NCI-H2171 (cell line): ENCODE measurements at regions not wholly inside any gene's neighbourhood (a gene's known extent, or its start where the extent isn't known, plus 50 kb on each side); places are given as distances from the start of the nearest gene placed in this dataset.
A peak's percentile ranks its signal among the peaks of the same experiment; 100 is the strongest.

Source experiments
- DNase-seq: peaks from one replicate; lab custom pipeline; 2025; lab: John Stamatoyannopoulos, UW

DNA sequence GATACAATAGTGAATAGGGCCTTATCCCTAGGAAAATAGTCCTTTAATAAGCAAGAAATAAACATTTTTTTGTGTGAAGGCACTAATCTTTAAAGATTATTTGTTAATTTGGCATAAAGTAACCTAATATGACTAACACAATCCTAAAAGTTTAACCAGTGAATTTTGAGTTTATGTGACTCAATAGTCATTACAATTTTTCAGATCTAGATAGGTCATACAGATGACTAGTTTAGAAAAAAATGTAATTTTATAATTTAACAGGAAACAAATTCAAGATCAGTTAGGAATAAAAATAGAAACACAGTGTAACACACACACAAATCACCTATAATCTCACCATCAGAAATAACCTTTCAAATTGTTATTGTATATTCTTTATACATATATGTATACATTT, 620.7 kb upstream of the ALCAM start:
- DNase-seq: no peak

DNA sequence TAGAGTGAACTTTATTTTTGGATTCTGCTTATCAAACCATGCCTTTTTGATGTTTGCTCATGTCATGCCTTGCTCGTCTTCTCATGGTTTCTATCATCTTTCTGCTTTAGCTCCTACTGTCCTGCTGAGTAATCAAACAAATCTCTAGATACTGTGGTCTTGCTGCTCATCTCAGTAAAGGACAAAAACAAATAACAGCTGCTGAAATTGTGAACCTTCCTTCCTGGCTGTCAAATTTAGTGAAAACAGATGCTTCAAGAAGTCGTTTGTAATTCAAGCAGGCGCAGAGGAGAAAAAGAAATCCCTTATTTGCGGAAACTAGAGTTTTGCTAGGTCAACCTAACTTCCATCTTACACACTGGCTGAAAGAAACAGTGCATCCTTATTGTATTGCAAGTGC, 616.1 kb upstream of the ALCAM start:
- DNase-seq: no peak

DNA sequence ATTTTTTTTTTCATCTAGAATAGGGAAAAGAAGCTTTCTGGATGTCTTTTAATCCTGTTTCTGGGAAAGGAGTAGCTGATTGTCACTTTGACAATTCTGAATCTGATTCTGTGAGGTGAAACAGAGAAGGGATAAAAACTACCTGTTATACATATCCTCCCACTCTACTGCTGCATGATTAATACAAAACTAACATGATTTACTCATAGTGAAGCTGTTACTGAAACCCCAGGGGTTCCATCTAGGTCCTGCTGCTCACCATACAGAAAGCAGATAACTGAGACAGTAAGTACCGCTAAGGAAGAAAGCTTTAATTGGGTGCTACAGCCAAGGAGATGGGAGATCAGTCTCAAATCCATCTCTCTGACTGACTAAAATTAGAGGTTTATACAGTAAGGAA, 610.9 kb upstream of the ALCAM start:
- no peak for DNase-seq

DNA sequence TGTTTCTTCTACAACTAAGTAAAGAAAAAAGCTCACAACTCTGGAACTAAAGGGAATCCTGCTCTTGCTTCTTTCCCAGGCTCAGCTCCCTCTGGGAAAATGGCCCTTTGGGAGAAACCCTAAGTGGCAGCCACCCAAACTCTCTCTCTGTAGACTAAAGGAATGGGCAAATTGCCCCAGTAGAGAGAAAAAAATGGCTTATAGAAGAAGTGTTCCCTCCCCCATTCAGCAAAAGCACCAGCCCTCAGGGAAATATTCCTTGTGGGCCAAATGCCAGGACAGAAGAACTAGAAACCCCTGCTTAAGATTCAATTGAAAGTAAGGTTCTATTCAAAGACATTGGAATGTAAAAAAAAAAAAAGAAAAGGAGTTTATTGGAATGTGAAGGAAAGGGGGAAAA, 603.7 kb upstream of the ALCAM start:
- DNase-seq: no peak

DNA sequence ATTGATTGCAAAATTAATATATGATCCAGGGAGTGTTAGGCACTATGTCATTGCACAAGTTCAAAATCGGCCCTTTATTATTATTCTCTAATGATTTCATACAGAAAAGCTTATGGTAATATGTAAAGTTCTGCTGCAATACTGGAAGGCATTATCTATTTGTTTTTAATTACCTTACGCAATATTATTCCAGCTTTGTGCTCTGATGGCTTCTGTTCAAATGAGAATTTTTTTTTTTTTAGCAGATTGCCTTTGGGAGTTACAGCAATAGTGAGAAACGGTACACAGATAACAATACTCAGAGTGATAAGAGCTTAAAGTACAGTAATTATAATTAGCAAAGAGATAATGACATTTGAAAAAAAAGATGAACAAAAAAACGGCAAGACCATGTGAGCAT, 602.2 kb upstream of the ALCAM start:
- DNase-seq: no peak

DNA sequence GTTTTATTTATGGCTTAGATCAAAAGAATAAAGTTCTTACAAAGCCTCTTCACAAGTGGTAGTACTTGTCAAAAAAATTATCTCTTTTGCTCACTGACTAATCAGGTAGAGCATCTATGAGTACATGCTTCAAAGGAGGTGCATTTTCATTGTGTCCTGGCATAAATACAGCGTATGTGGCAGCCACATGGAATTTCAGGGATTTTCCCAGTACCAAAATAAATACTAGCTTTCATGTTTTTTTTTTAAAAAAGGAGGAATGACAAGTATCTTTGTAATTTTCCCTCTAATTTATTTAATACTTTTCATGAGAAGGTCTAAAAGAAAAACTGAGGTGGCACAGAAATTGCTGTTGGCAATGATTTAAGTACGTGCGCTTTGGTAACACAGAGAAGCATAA, 597.8 kb upstream of the ALCAM start:
- no peak for DNase-seq

DNA sequence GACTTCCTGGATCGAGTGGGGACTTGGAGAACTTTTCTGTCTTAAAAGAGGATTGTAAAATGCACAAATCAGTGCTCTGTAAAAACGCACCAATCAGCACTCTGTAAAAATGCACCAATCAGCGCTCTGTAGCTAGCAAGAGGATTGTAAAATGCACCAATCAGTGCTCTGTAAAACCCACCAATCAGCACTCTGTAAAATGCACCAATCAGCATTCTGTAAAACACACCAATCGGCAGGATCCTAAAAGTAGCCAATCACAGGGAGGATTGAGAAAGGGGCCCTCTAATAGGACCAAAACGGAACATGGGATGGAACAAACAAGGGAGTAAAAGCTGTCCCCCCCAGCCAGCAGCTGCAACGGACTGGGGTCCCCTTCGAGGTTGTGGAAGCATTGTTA, 587.4 kb upstream of the ALCAM start:
- no peak for DNase-seq

DNA sequence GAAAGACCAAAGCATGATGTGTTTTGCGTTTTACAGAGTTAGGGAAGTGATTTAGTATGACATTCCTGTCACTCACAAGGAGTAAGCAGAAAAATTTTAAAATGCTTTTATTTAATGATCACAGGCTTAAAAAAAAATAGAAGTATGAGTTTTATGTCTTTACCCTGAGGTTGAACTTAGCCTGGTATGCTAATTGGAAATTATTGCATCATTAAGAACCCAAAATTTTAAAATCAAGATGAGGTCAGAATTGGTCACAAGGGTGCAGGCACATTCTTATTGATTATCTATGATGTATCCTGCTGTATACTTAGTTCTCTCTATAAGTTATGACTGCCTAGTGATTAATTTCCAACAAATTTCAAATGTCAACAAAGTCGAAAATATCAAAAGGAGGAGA, 585.6 kb upstream of the ALCAM start:
- DNase-seq: no peak

DNA sequence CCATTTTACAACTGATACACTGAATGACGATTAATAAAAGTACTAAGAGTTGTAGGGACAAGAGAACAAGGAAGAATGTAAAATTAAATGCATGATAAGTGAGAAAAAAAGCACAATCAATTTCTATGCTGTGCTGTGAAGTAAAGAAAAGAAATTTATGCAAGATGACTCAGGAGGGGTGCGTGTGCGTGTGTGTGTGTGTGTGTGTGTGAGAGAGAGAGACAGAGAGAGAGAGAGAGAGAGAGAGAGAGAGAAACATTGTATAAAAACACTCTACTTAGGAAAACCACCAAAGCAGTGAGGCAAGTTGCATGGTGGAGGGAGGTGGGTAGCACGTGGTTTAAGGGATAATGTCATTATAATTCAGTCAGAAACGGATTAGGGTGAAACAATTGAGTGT, 580.8 kb upstream of the ALCAM start:
- DNase-seq: no peak

DNA sequence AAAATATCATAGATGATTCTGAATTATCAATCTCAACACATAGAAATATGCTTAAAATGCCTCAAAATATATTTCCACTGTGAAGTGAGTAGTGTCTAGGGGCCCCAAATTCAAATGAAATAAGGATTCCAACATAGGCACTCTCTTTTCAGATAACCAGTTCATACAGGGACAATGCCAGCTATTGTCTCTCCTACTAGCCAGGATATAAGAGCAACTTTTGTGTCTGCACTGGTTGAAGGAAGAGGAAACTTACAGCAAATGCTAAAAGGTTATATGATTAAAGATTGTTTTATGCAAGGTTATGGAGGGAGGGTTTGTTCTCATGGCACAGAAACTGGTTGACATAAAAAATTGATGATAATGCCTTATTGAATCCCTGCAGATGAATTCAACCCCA, 579.4 kb upstream of the ALCAM start:
- DNase-seq: no peak

DNA sequence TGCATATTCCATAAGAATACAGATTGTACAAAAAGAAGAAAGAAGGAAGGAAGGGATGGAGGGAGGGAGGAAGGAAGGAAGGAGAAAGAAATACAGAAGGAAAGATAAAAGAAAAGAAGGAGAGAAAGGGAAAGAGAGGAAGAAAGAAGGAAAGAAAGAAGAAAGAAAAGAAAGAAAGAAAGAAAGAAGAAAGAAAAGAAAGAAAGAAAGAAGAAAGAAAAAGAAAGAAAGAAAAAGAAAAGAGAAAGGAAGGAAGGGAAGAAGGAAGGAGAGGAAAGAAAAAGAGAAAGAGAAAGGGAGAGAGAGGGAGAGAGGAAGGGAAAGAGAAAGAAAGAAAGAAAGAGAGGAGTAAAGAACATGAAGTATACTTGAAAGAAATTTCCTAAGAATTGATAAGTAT, 577.9 kb upstream of the ALCAM start:
- DNase-seq: no peak

DNA sequence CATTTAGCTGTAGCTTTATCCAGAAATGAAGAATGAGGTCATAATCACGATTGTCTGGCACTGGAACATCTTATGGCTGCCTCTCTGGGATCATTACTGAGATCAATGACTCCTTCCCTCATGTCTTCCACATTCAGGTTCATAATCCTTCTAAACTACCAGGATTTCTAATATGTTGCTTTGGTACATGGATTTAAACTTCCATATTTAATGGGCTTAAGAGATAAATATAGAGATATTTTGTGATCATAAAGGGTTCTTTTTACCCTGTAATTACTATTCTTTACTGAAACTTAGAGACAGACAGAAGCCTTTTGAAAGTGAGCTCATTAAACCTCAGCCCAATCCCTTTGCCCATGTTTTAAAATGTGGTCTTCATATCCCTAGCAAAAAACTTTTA, 575.4 kb upstream of the ALCAM start:
- DNase-seq: no peak

DNA sequence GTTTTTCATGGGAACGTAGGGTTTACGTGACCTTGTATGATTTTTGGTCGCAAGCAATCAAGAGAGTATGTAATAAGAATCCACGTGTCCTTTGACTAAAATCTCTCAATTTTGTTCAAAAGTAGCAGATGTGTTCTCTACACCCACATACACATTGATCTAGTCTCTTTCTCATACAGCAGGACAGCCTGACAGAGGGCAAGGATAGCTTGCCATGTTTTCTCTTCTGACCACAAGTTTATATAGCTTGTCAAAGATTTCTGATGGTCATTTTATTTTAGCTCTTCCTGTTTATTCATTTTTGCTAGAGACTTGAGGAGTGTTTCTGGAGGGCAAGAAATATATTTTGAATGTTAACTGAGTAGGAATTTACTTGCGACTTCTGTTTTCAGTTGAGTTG, 570.2 kb upstream of the ALCAM start:
- no peak for DNase-seq

DNA sequence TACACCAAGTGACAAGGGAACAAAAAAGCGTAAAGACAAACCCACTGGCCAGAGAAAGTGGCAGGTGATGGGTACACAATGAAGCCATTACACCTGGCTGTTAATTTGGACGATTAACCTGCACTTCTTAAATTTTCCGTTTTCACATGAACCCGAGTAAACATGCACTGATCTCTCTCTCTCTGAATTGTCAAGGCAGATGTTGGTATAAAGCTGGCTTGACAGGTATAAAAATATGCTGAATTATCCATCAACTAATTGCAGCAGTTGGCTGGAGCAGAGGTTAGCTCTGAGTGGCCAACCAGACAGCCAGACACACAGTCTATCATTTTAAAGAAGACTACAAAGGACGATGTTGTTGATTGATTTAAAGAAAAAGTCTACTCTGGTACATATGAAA, 561.7 kb upstream of the ALCAM start:
- no peak for DNase-seq

DNA sequence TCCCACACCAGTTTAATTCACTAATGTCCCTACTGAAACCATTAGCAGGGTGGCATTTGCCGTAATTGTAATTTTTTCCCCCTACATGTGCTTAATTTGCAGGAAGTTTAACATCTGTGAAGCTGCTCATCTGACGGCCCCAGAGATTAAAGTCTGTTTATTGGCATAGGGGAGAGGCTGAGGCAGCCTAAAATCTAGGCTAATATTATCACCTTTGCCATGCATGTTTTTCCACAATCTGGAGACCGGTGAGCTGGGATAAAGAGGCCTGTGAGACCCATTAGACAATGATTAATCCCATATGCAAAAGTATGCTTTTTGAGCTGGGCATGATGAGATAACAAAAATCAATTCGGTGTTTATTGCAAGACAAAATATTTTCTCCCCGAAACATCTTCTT, 561.2 kb upstream of the ALCAM start:
- peak; percentile 17 for DNase-seq

DNA sequence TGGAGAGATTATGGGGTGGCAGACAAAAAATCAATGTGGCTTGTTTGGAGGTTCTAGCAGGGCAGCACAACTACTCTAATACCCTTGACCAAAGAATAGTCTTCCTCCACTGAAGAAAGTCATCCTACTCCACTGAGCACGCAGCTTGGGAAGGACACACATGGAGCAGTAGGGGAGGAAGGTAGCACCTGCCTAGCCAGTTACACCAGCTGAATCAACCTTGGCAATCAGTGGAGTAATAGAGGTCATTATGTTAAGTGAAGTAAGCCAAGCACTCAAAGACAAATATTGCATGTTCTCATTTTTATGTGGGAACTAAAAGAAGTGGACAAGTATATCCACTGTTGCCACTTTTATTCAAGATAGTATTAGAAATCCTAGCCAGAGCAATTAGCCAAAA, 555.8 kb upstream of the ALCAM start:
- no peak for DNase-seq

DNA sequence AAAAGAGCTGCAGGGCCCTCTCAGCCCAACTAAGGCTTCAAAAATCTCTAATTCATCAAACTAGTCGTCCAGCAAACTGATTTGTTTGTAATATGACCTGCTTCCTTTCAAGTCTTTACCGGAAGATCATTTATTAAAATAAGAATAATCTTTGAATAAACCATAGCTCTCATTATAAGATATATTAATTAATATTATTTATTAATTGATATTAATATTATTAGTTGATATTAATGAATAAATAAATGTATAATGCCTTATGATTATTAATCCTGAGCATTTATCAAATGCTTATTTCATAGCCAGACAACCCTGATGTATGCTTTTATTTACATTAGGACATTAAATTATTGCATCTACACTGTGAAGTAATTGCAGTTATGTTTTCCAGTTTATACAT, 550.7 kb upstream of the ALCAM start:
- no peak for DNase-seq

DNA sequence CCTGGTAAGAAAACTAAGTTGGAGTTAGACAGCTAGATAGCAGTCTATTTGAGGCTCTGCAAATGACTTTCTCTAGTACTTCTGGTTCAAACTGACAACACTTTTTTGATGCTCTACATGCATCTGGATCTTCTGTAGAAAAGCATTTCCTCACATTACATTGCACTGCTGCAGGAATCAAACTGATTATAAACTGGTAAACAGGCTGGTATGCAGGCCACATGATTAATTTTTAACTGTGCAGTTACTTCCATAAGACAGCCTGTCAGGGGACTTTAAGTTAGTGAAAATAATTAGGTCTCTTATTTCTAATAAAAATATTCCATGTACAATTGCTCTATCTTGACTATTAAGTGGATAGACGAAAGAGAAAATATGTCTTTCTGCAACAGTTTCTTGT, 550.0 kb upstream of the ALCAM start:
- DNase-seq: no peak

DNA sequence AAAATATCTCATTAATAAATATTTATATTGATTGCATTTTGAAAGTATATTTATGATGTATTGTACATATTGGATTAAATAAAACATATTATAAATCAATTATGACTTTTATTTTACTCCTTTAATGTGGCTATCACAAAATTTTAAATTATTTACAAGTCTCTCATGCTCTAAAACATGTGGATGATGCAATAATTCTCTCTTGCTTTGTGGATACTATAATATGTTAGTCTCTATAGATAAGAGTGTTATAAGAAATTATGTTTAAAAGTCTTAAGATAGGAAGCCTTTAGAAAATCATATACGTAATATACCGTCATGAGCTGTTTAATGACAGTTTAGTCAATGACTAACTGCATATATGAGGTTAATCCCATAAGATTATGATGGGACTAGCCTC, 547.4 kb upstream of the ALCAM start:
- no peak for DNase-seq

DNA sequence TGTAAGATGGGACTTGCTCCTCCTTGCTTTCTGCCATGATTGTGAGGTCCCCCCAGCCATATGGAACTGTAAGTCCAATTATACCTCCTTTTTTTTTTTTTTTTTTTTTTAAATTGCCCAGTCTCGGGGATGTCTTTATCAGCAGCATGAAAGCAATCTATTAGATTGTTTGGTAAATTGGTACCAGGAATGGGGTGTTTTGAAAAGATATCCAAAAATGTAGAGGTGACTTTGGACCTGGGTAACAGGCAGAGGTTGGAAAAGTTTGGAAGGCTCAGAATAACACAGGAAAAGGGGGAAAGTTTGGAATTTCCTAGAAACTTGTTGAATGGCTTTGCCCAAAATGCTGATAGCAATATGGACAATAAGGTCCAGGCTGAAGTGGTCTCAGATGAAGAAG, 545.8 kb upstream of the ALCAM start:
- no peak for DNase-seq

DNA sequence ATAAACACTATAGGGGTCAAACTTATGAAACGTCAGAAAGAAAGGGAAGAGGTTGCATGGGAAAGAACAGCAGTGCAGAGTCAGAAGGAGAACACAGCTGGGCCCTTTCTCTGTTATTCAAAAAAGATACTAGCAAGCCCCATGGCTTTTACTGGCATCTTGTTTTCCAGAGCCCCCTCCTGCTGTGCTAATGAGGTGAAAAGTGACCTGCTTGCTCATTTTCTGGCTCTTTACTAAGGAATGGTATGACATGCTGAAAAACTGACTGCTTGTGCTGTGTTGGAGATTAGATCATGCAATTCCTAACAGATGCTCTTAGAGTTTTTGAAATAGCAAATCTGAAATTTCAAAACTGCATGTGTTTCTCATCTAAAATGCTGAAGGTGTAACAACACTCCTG, 541.6 kb upstream of the ALCAM start:
- peak; percentile 56 for DNase-seq

DNA sequence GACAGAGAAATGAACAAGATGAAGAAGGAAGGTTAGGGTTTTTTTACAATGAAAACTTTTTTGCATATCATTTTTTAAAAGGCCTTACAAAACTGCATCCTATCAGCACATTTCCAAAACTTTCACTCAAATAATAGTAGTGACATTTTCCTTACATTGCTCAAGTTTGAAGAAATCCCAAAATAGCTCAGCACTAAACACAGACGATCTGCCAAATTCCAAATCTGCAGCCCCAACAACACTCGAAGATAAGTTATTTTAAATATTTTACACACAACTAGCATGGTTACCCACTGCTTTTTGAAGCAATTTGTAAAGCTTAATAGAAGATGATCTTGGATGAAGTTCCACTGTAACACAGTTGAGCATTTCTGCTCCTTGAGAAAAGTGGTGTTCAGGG, 535.6 kb upstream of the ALCAM start:
- DNase-seq: no peak

DNA sequence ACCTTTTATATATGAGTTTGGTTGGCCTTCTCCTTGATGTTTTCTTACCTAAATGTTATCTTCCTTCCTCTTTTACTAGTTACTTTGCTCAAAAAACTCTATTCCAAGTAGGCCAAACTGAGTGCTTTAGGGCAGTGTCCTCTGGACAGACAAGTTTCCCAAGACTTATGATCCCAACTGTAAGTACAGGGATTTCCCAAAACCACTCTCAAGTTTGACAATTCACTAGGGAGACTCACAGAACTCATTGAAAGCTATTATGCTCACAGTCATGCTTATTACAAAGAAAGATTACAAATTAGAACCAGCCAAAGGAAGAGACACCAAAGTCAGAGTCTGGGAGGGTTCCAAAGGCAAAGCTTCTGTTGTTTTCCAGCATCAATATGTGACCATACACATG, 534.2 kb upstream of the ALCAM start:
- DNase-seq: no peak

DNA sequence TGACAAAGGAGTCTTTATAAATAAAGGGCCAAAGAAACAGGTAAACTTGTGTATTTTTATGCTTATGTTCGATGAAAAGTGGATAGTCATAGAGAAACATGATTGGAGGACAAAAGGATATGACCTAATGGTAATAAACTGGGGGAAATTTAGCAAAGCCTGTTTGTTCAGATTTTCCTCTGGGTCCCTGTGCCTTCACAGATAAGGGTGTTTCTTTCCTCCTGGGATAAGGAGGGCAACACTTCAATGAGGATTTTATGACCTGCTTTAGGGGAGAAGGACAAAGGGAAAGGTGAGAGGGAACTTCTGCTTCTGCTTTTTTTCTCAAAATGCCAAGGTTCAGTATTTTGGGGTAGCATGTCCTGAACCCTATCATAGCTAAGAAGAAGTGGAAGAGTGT, 531.3 kb upstream of the ALCAM start:
- no peak for DNase-seq

DNA sequence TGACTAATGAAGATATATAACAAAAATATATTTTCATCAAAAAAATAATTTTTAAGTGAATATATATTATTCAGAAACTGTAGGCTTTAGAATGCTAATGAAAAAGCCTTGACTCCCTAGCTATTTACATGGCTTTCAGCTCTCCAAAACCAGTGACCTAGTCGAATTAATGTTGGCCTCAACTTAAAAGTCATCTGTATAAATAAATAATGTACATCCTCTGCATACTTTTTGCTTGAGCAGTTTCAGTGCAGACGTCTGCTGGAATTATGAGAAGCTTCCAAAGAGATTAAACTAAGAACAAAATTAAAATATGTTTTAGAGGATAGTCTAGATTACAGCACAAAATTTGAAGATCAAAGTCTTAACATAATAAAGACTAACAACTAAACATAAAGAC, 520.4 kb upstream of the ALCAM start:
- DNase-seq: no peak

DNA sequence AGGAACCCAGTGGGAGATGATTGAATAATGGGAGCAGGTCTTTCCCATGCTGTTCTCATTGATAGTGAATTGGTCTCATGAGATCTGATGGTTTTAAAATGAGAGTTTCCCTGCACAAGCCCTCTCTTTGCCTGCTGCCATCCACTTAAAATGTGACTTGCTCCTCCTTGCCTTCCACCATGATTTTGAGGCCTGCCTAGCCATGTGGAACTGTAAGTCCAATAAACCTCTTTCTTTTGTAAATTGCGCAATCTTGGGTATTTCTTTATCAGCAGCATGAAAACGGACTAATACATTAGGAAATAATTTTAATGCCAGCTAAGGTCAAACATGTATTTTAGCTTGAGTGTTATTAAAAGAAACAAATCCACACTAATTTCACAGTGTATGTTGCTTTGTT, 517.6 kb upstream of the ALCAM start:
- DNase-seq: no peak
